Stimulated activated naive CD8-positive, alpha-beta T cell treated with anti-CD3 and anti-CD28 coated beads, Interleukin-15, Interleukin-2, amounts not matched to agents 100 ng/mL and 50 ng/mL, for 24 hours (primary cell): ENCODE measurements at regions not wholly inside any gene's neighbourhood (a gene's known extent, or its start where the extent isn't known, plus 50 kb on each side); places are given as distances from the start of the nearest gene placed in this dataset.

Source experiments
- H3K27ac Mint-ChIP-seq: one replicate; pipeline ENCODE4 v1.8.0; 2021; ENCODE audit warnings: mild to moderate bottlenecking, mixed read lengths
- H3K27me3 Mint-ChIP-seq: one replicate; pipeline ENCODE4 v1.8.0; 2021; ENCODE audit warnings: mixed read lengths
- H3K36me3 Mint-ChIP-seq: one replicate; pipeline ENCODE4 v1.8.0; 2021; ENCODE audit warnings: low read depth, mixed read lengths
- H3K4me1 Mint-ChIP-seq: one replicate; pipeline ENCODE4 v1.8.0; 2021; ENCODE audit warnings: low read depth, mixed read lengths
- H3K4me3 Mint-ChIP-seq: one replicate; pipeline ENCODE4 v1.8.0; 2021; ENCODE audit warnings: mild to moderate bottlenecking, mixed read lengths
- H3K9me3 Mint-ChIP-seq: one replicate; pipeline ENCODE4 v1.8.0; 2021; ENCODE audit warnings: mixed read lengths

- no peak overlapping the region for H3K4me3 Mint-ChIP-seq
- no peaks in the 10 kb centered on the region for H3K9me3 Mint-ChIP-seq
- peaks cover 31% of the 10 kb centered on the region for H3K27me3 Mint-ChIP-seq
- peaks cover 4% of the 10 kb centered on the region for H3K4me1 Mint-ChIP-seq
- no peaks in the 10 kb centered on the region for H3K36me3 Mint-ChIP-seq
- no peak overlapping the region for H3K27ac Mint-ChIP-seq
Observed at GRCh38 chr12:98372340-98373024, 142.9 kb upstream of the TMPO start.

- peaks cover 28% of the 10 kb centered on the region for H3K27me3 Mint-ChIP-seq
- no peak overlapping the region for H3K4me3 Mint-ChIP-seq
- H3K9me3 Mint-ChIP-seq = no peaks in the 10 kb centered on the region
- H3K4me1 Mint-ChIP-seq = peaks cover 4% of the 10 kb centered on the region
- H3K36me3 Mint-ChIP-seq = no peaks in the 10 kb centered on the region
- no peak overlapping the region for H3K27ac Mint-ChIP-seq
Observed at GRCh38 chr12:98373025-98373554, 142.3 kb upstream of the TMPO start.

GRCh38 chr12:98374007-98374406 lies 141.4 kb upstream of the TMPO start:
- peaks cover 4% of the 10 kb centered on the region for H3K4me1 Mint-ChIP-seq
- no peak overlapping the region for H3K27ac Mint-ChIP-seq
- no peak overlapping the region for H3K4me3 Mint-ChIP-seq
- H3K9me3 Mint-ChIP-seq = no peaks in the 10 kb centered on the region
- no peaks in the 10 kb centered on the region for H3K36me3 Mint-ChIP-seq
- peaks cover 32% of the 10 kb centered on the region for H3K27me3 Mint-ChIP-seq

GRCh38 chr12:98379106-98379505 lies 136.3 kb upstream of the TMPO start:
- H3K27ac Mint-ChIP-seq = no peak overlapping the region
- no peaks in the 10 kb centered on the region for H3K36me3 Mint-ChIP-seq
- no peaks in the 10 kb centered on the region for H3K9me3 Mint-ChIP-seq
- H3K27me3 Mint-ChIP-seq = peaks cover 16% of the 10 kb centered on the region
- H3K4me1 Mint-ChIP-seq = no peaks in the 10 kb centered on the region
- no peak overlapping the region for H3K4me3 Mint-ChIP-seq

GRCh38 chr12:98385641-98386040 lies 129.7 kb upstream of the TMPO start:
- Mint-ChIP-seq H3K4me1 (no peaks in the 10 kb centered on the region), H3K27ac (no peak overlapping the region), H3K27me3 (peaks cover 5% of the 10 kb centered on the region), H3K4me3 (no peak overlapping the region), H3K9me3 (no peaks in the 10 kb centered on the region), H3K36me3 (no peaks in the 10 kb centered on the region)

- H3K36me3 Mint-ChIP-seq = no peaks in the 10 kb centered on the region
- no peak overlapping the region for H3K4me3 Mint-ChIP-seq
- H3K4me1 Mint-ChIP-seq = no peaks in the 10 kb centered on the region
- no peak overlapping the region for H3K27ac Mint-ChIP-seq
- no peaks in the 10 kb centered on the region for H3K9me3 Mint-ChIP-seq
- H3K27me3 Mint-ChIP-seq = peaks cover 5% of the 10 kb centered on the region
Observed at GRCh38 chr12:98387444-98387843, 127.9 kb upstream of the TMPO start.

GRCh38 chr12:98388126-98388525 lies 127.3 kb upstream of the TMPO start:
- Mint-ChIP-seq H3K36me3 (no peaks in the 10 kb centered on the region), H3K27ac (no peak overlapping the region), H3K4me3 (no peak overlapping the region), H3K9me3 (no peaks in the 10 kb centered on the region), H3K4me1 (no peaks in the 10 kb centered on the region), H3K27me3 (peaks cover 5% of the 10 kb centered on the region)

- H3K27me3 Mint-ChIP-seq = peaks cover 5% of the 10 kb centered on the region
- H3K4me1 Mint-ChIP-seq = no peaks in the 10 kb centered on the region
- no peaks in the 10 kb centered on the region for H3K36me3 Mint-ChIP-seq
- H3K9me3 Mint-ChIP-seq = no peaks in the 10 kb centered on the region
- no peak overlapping the region for H3K4me3 Mint-ChIP-seq
- H3K27ac Mint-ChIP-seq = no peak overlapping the region
Observed at GRCh38 chr12:98389593-98389992, 125.8 kb upstream of the TMPO start.

- no peaks in the 10 kb centered on the region for H3K36me3 Mint-ChIP-seq
- H3K4me1 Mint-ChIP-seq = peaks cover 40% of the 10 kb centered on the region
- H3K4me3 Mint-ChIP-seq = peak overlapping the region; percentile 66
- no peaks in the 10 kb centered on the region for H3K9me3 Mint-ChIP-seq
- H3K27me3 Mint-ChIP-seq = no peaks in the 10 kb centered on the region
- H3K27ac Mint-ChIP-seq = peak overlapping the region; percentile 1
Observed at GRCh38 chr12:98397323-98398105, 117.9 kb upstream of the TMPO start.

GRCh38 chr12:98399532-98399931 lies 115.9 kb upstream of the TMPO start:
- peaks cover 46% of the 10 kb centered on the region for H3K4me1 Mint-ChIP-seq
- no peaks in the 10 kb centered on the region for H3K36me3 Mint-ChIP-seq
- H3K27me3 Mint-ChIP-seq = no peaks in the 10 kb centered on the region
- peak overlapping the region; percentile 66 for H3K4me3 Mint-ChIP-seq
- peak overlapping the region; percentile 76 for H3K27ac Mint-ChIP-seq
- H3K9me3 Mint-ChIP-seq = no peaks in the 10 kb centered on the region

- no peaks in the 10 kb centered on the region for H3K27me3 Mint-ChIP-seq
- no peak overlapping the region for H3K27ac Mint-ChIP-seq
- H3K4me3 Mint-ChIP-seq = no peak overlapping the region
- no peaks in the 10 kb centered on the region for H3K36me3 Mint-ChIP-seq
- peaks cover 46% of the 10 kb centered on the region for H3K4me1 Mint-ChIP-seq
- no peaks in the 10 kb centered on the region for H3K9me3 Mint-ChIP-seq
Observed at GRCh38 chr12:98401427-98401826, 114.0 kb upstream of the TMPO start.

GRCh38 chr12:98402091-98402490 lies 113.3 kb upstream of the TMPO start:
- H3K27ac Mint-ChIP-seq = peak overlapping the region; percentile 45
- peaks cover 45% of the 10 kb centered on the region for H3K4me1 Mint-ChIP-seq
- no peak overlapping the region for H3K4me3 Mint-ChIP-seq
- H3K36me3 Mint-ChIP-seq = no peaks in the 10 kb centered on the region
- no peaks in the 10 kb centered on the region for H3K9me3 Mint-ChIP-seq
- H3K27me3 Mint-ChIP-seq = no peaks in the 10 kb centered on the region

- peaks cover 39% of the 10 kb centered on the region for H3K4me1 Mint-ChIP-seq
- no peaks in the 10 kb centered on the region for H3K36me3 Mint-ChIP-seq
- no peaks in the 10 kb centered on the region for H3K9me3 Mint-ChIP-seq
- peak overlapping the region; percentile 23 for H3K27ac Mint-ChIP-seq
- no peak overlapping the region for H3K4me3 Mint-ChIP-seq
- no peaks in the 10 kb centered on the region for H3K27me3 Mint-ChIP-seq
Observed at GRCh38 chr12:98402671-98403070, 112.7 kb upstream of the TMPO start.

GRCh38 chr12:98403385-98403784 lies 112.0 kb upstream of the TMPO start:
- Mint-ChIP-seq H3K9me3 (no peaks in the 10 kb centered on the region), H3K4me3 (no peak overlapping the region)

GRCh38 chr12:98403936-98404335 lies 111.5 kb upstream of the TMPO start:
- H3K36me3 Mint-ChIP-seq = no peaks in the 10 kb centered on the region
- no peaks in the 10 kb centered on the region for H3K9me3 Mint-ChIP-seq
- no peak overlapping the region for H3K27ac Mint-ChIP-seq
- H3K27me3 Mint-ChIP-seq = no peaks in the 10 kb centered on the region
- no peak overlapping the region for H3K4me3 Mint-ChIP-seq
- H3K4me1 Mint-ChIP-seq = peaks cover 31% of the 10 kb centered on the region

More at GRCh38 chr12:98403385-98403784, 112.0 kb upstream of the TMPO start:
- Mint-ChIP-seq H3K4me1 (peaks cover 35% of the 10 kb centered on the region), H3K27ac (no peak overlapping the region), H3K27me3 (no peaks in the 10 kb centered on the region), H3K36me3 (no peaks in the 10 kb centered on the region)
